SH-SY5Y (cell line): ENCODE measurements at regions not wholly inside any gene's neighbourhood (a gene's known extent, or its start where the extent isn't known, plus 50 kb on each side); places are given as distances from the start of the nearest gene placed in this dataset.

Experiments used
- GATA2 ChIP-seq: IDR thresholded peaks from 2 replicates; pipeline ENCODE4 v1.6.1; 2011; ENCODE audit warnings: mild to moderate bottlenecking, low read depth, low read length
- GATA3 ChIP-seq: IDR thresholded peaks from 2 replicates; pipeline ENCODE4 v1.6.1; 2011; ENCODE audit warnings: low read depth, mild to moderate bottlenecking, low read length, moderate library complexity

GRCh38 chr3:35071772-35072171, 567.6 kb upstream of the ARPP21 start:
- no peak for TF ChIP-seq GATA2
- TF ChIP-seq GATA3 = no peak
